Activated CD4-positive, alpha-beta memory T cell treated with anti-CD3 and anti-CD28 coated beads, Interleukin-2, amount 10 ng/mL, durations not matched to agents 7 days and 5 days (primary cell): ENCODE measurements at regions not wholly inside any gene's neighbourhood (a gene's known extent, or its start where the extent isn't known, plus 50 kb on each side); places are given as distances from the start of the nearest gene placed in this dataset.

Source experiments
- CTCF ChIA-PET: fragments of 350-600 bp; sonication (Branson Sonifier 250); formaldehyde crosslinking; loops from one replicate; lab custom pipeline; 2021; ENCODE audit warnings: antibody characterized with exemption, inconsistent platforms; lab: Charles Lee
- POLR2A ChIA-PET: fragments of 350-600 bp; sonication (Branson Sonifier 250); formaldehyde crosslinking; loops from one replicate; lab custom pipeline; 2021; ENCODE audit warnings: antibody characterized with exemption; lab: Charles Lee
- DNase-seq: peaks from one replicate; pipeline ENCODE4 v3.0.0-alpha.2; 2020
- H3K27ac Mint-ChIP-seq: one replicate; pipeline ENCODE4 v1.8.0; 2021; ENCODE audit warnings: mild to moderate bottlenecking, mixed read lengths
- H3K27me3 Mint-ChIP-seq: one replicate; pipeline ENCODE4 v1.8.0; 2021; ENCODE audit warnings: mixed read lengths
- H3K36me3 Mint-ChIP-seq: one replicate; pipeline ENCODE4 v1.8.0; 2021; ENCODE audit warnings: low read depth, mixed read lengths
- H3K4me1 Mint-ChIP-seq: one replicate; pipeline ENCODE4 v1.8.0; 2021; ENCODE audit warnings: mixed read lengths
- H3K4me3 Mint-ChIP-seq: one replicate; pipeline ENCODE4 v1.8.0; 2021; ENCODE audit warnings: mild to moderate bottlenecking, mixed read lengths
- H3K9me3 Mint-ChIP-seq: one replicate; pipeline ENCODE4 v1.8.0; 2021; ENCODE audit warnings: mixed read lengths

DNA sequence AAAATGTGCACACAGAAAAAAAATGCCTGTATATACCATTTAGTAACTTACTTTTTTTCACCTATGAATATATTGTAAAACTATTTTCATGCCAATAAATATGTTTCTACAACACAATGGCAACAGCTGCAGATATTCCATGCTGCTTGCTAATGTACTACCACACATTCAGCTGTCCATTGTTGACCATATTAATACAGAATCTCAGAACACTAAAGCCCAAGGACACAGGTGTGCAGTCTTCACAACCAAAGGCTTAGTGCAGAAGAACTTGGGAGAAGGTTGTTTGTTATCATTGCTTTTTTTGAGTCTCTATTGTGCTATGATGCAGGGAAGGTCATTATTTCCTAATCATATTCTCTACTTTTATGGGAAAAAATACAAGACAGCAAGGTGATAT, 79.6 kb downstream of the DIPK2A start:
- no peaks in the 10 kb centered on the region for H3K36me3 Mint-ChIP-seq

DNA sequence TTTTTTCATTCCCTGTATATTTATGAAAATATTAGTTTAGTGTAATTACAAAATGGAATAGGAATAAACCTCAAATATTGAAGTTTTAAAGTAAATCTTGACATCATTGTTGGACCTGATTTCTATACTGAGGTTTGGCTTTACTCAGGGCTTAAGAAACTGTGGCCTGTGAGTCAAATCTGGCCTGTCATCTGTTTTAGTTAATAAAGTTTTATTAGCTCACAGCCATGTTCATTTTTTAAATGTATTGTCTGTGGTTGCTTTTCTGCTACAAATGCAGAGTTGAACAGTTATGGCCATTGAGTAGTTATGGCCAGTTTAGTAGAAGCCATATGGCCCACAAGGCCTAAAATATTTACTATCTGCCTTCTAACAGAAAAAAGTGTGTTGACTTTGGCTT, 80.7 kb downstream of the DIPK2A start:
- DNase-seq: no peak
- H3K36me3 Mint-ChIP-seq: no peaks in the 10 kb centered on the region
- CTCF ChIA-PET: no interaction called here
- POLR2A ChIA-PET: no interaction called here
- no peaks in the 10 kb centered on the region for H3K4me1 Mint-ChIP-seq
- H3K27me3 Mint-ChIP-seq: no peaks in the 10 kb centered on the region
- no peak overlapping the region for H3K27ac Mint-ChIP-seq
- H3K4me3 Mint-ChIP-seq: no peak overlapping the region
- no peaks in the 10 kb centered on the region for H3K9me3 Mint-ChIP-seq

More for the DNA sequence above, 79.6 kb downstream of the DIPK2A start:
- POLR2A ChIA-PET: no interaction called here
- Mint-ChIP-seq H3K9me3 (no peaks in the 10 kb centered on the region), H3K27ac (no peak overlapping the region), H3K4me1 (no peaks in the 10 kb centered on the region), H3K4me3 (no peak overlapping the region), H3K27me3 (no peaks in the 10 kb centered on the region)
- CTCF ChIA-PET: no interaction called here
- no peak for DNase-seq

DNA sequence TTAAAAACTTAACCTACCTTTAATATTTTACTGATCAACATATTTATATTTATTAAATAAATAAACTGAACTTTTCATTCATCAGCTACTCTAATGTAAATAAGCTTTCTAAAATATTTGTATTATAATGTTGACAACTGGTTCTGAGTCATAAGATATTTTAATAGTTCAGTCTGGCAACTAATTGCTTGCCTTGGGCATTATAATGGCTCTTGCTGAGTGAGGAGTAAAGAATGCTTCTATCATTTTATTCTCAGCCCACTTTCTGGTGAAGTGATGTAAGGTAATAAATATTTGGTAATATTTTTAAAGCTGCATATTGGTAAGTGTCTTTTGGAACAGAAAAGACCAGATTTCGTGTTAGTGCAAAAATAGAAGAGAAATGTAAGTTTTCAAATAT, 81.5 kb downstream of the DIPK2A start:
- ChIA-PET POLR2A (no interaction called here), CTCF (no interaction called here)
- no peaks in the 10 kb centered on the region for H3K27me3 Mint-ChIP-seq
- H3K4me1 Mint-ChIP-seq: no peaks in the 10 kb centered on the region
- no peak for DNase-seq
- no peak overlapping the region for H3K27ac Mint-ChIP-seq
- H3K4me3 Mint-ChIP-seq: no peak overlapping the region
- H3K36me3 Mint-ChIP-seq: no peaks in the 10 kb centered on the region
- no peaks in the 10 kb centered on the region for H3K9me3 Mint-ChIP-seq

DNA sequence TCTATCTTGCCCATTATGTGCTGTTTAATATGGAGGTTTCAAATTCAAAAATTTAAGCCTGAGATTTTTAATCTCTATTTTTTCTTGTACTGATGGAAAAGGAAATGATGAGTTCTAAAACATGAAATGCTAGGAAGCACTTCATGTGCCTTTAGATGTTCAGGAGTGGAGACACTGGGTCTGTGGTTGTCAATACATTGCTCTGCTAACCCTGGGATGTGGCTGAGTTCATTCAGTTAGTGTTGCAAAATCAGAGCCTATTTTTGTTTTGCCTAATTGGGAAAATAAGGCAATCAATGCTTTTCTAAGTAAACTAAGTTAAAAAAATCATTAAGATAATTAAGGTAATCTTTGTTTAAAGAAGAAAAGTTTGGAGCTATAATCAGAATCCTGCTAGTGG, 83.1 kb downstream of the DIPK2A start:
- no peak overlapping the region for H3K27ac Mint-ChIP-seq
- H3K27me3 Mint-ChIP-seq: no peaks in the 10 kb centered on the region
- no peaks in the 10 kb centered on the region for H3K36me3 Mint-ChIP-seq
- no peaks in the 10 kb centered on the region for H3K9me3 Mint-ChIP-seq
- DNase-seq: no peak
- no peaks in the 10 kb centered on the region for H3K4me1 Mint-ChIP-seq
- ChIA-PET POLR2A (no interaction called here), CTCF (no interaction called here)
- H3K4me3 Mint-ChIP-seq: no peak overlapping the region

DNA sequence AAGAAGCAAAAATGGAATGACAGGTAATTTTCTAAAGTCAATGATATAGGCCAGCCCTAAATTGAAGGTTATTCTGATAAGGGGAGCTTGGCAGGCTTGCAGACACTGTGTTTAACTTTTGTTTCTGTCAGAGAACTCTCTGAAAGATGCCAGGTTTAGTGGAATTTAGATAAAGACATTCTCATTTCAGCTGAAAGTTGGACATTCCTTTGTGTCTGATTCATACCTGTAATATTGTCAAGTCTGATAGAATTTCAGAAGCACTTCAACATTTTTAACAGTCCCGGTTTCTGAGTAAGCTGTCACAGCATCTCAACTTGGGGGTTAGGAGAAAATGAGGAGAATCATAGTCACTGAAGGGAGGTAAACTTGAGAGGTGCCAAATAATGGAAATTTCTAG, 84.0 kb downstream of the DIPK2A start:
- no peaks in the 10 kb centered on the region for H3K36me3 Mint-ChIP-seq

DNA sequence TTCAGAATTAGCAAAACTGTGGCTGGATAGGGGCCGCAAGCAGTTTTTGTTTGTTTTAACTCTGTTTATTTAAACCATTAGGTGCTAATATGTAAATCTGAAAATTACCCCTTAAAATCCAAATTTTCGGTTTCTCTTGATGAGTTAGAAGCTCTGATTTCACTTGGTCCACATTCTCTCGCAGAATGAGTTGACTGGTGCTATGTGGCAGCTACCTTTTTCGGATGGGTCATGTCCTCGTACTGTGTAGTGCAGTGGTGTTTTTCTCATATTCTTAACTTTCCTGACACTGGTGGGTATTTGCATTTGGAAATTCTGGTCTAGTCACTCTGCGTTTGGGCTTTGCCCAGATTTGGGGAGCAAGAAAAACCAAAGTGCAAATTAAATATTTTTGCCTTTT, 87.1 kb downstream of the DIPK2A start:
- no peak overlapping the region for H3K4me3 Mint-ChIP-seq
- no peaks in the 10 kb centered on the region for H3K4me1 Mint-ChIP-seq
- DNase-seq: no peak
- H3K9me3 Mint-ChIP-seq: no peaks in the 10 kb centered on the region
- no peaks in the 10 kb centered on the region for H3K36me3 Mint-ChIP-seq
- H3K27ac Mint-ChIP-seq: no peak overlapping the region
- ChIA-PET POLR2A (no interaction called here), CTCF (no interaction called here)
- no peaks in the 10 kb centered on the region for H3K27me3 Mint-ChIP-seq

More for the DNA sequence above, 84.0 kb downstream of the DIPK2A start:
- Mint-ChIP-seq H3K27me3 (no peaks in the 10 kb centered on the region), H3K27ac (no peak overlapping the region), H3K4me3 (no peak overlapping the region), H3K4me1 (no peaks in the 10 kb centered on the region), H3K9me3 (no peaks in the 10 kb centered on the region)
- ChIA-PET CTCF (no interaction called here), POLR2A (no interaction called here)
- DNase-seq: no peak

DNA sequence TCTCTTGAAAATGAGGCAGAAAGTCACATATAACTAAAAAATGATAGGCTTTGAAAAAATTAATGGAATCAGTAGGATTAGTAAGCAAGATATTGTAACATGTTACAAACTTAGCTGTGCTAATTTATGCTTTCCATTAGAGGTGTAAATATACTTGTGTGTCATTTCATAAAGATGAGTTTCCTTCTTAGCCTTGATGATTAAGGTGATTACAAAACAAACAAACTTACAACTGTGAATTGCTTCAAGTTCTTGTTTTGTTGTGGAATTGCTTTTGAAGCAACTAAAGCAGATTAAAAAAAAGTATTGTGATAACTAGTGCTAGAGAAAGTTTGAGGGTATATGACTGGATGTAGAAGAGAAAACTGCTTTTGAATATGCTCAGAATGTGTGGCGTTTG, 87.9 kb downstream of the DIPK2A start:
- H3K27me3 Mint-ChIP-seq: no peaks in the 10 kb centered on the region

DNA sequence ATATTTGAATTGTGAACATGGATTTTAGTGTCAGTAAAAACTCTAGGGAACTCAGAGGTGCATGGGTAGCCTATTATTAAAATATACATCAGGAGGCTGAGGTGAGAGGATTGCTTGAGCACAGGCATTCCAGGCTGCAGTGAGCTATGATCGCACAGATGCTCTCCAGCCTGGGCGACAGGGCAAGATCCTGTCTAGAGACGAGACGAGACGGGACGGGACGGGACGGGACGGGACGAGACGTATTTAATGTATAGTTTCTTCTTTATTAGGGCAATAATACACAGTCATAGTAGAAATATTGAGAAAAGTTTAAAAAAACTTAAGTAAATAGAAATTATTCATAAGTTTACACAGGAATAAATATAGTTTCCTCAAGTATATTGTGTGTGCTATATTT, 89.3 kb downstream of the DIPK2A start:
- ChIA-PET CTCF (no interaction called here), POLR2A (no interaction called here)
- H3K27ac Mint-ChIP-seq: no peak overlapping the region
- no peak overlapping the region for H3K4me3 Mint-ChIP-seq
- no peak for DNase-seq
- H3K4me1 Mint-ChIP-seq: no peaks in the 10 kb centered on the region
- no peaks in the 10 kb centered on the region for H3K36me3 Mint-ChIP-seq
- H3K9me3 Mint-ChIP-seq: no peaks in the 10 kb centered on the region
- H3K27me3 Mint-ChIP-seq: no peaks in the 10 kb centered on the region

More for the DNA sequence above, 87.9 kb downstream of the DIPK2A start:
- ChIA-PET POLR2A (no interaction called here), CTCF (no interaction called here)
- H3K27ac Mint-ChIP-seq: no peak overlapping the region
- no peak overlapping the region for H3K4me3 Mint-ChIP-seq
- no peaks in the 10 kb centered on the region for H3K36me3 Mint-ChIP-seq
- H3K4me1 Mint-ChIP-seq: no peaks in the 10 kb centered on the region
- H3K9me3 Mint-ChIP-seq: no peaks in the 10 kb centered on the region
- no peak for DNase-seq

DNA sequence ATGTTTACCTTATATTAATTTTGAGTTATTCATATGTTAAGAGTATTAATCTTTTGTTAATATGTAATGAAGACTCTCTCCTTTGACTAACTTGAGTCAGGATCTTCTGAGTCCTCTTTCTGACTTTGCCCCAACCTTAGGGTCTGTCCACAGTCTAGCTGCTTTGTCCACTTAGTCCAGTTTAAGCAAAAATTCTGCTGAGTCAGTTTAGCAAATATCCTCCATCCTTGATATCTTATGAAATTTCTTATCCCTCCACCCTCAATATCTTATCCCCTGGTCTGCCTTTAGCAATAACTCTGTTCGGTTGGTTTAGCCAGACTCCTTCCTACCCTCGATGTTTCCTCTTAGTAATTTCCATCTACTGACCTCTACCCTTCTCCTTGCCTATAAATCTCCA, 91.7 kb downstream of the DIPK2A start:
- no peaks in the 10 kb centered on the region for H3K4me1 Mint-ChIP-seq
- H3K27me3 Mint-ChIP-seq: no peaks in the 10 kb centered on the region
- DNase-seq: no peak
- ChIA-PET POLR2A (no interaction called here), CTCF (no interaction called here)
- H3K4me3 Mint-ChIP-seq: no peak overlapping the region
- no peaks in the 10 kb centered on the region for H3K36me3 Mint-ChIP-seq
- H3K27ac Mint-ChIP-seq: no peak overlapping the region
- H3K9me3 Mint-ChIP-seq: no peaks in the 10 kb centered on the region

DNA sequence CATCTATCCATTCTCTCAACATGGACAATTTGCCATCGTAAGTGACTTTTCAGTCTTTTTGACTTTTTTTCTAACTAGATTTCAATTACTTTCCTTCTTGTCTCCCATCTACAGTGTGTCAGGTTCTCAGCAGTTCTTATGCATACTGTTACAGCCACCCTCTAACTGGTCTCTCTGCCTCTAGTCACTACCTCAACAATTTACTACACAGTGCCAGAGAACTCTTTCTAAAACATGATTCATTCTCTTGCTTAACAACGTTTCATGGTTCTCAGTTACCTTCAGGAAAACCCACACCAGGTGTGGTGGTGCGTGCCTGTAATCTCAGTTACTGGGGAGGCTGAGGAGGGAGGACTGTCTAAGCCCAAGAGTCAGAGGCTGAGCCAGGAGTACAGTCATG, 95.4 kb downstream of the DIPK2A start:
- Mint-ChIP-seq H3K27ac (no peak overlapping the region), H3K9me3 (no peaks in the 10 kb centered on the region), H3K36me3 (no peaks in the 10 kb centered on the region), H3K27me3 (no peaks in the 10 kb centered on the region), H3K4me1 (no peaks in the 10 kb centered on the region), H3K4me3 (no peak overlapping the region)
- CTCF ChIA-PET: no interaction called here
- no peak for DNase-seq
- POLR2A ChIA-PET: no interaction called here

DNA sequence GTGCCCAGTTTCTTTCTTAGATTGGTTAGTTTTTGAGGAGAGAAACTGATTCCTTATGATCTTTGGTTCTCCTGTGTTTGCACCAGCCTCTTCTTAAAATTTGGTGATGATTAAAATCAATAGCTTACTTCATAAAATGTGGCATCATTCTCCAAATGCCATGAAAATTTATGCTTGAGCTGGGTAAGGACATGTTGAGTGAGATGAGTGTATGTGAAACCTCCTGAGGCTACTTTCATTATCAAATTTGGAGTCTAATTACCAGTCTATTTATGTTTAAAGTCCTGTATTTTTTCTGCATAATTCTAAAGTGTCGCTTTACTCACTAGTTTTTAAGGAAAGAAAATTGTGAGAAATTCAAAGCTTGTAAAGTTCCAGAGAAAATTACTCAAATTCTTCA, 102.1 kb downstream of the DIPK2A start:
- Mint-ChIP-seq H3K9me3 (no peaks in the 10 kb centered on the region), H3K36me3 (no peaks in the 10 kb centered on the region), H3K4me1 (no peaks in the 10 kb centered on the region), H3K27ac (peak overlapping the region; percentile 19), H3K4me3 (no peak overlapping the region), H3K27me3 (no peaks in the 10 kb centered on the region)
- ChIA-PET POLR2A (no interaction called here), CTCF (no interaction called here)
- no peak for DNase-seq

DNA sequence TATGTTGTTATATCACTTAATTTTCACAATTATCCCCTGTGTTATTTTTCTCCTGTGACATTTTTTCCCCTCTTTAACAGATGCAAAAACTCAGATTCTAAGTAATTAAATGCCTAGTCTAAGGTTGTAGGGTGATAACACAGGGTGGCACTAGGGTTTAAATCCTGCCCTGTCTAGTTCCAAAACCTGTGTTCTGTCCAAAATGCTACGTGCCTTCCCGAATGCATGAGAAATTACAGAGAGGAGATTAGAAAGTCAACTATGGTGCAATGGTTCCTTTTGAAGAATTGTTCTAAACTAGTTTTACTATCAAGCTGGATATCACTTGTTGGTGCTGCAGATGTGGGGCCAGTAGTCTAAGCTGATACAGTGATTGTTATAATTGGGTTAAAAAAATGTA, 108.0 kb downstream of the DIPK2A start:
- Mint-ChIP-seq H3K27ac (no peak overlapping the region), H3K9me3 (no peaks in the 10 kb centered on the region), H3K36me3 (no peaks in the 10 kb centered on the region), H3K27me3 (no peaks in the 10 kb centered on the region), H3K4me3 (no peak overlapping the region), H3K4me1 (no peaks in the 10 kb centered on the region)
- CTCF ChIA-PET: no interaction called here
- no peak for DNase-seq
- POLR2A ChIA-PET: no interaction called here

DNA sequence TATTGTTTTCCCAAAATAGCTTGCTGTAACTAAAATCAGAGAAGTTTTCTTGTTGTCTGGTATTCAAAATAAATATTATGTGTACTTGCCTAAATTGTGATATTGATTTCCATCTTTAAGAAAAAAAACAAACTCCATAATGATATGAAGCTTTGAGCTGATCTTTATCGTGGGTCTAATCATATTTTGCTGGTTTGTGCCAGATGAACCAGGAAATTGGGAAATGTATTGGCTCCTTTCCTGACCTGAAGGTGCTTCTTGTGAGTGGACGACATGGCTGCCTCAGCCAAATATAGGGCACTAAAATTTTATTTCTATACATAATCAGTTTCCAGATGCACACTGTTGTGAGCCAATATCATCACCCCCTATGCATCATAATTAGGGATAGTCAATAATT, 113.3 kb downstream of the DIPK2A start:
- DNase-seq: no peak
- no peak overlapping the region for H3K4me3 Mint-ChIP-seq
- no peaks in the 10 kb centered on the region for H3K36me3 Mint-ChIP-seq
- no peak overlapping the region for H3K27ac Mint-ChIP-seq
- no peaks in the 10 kb centered on the region for H3K4me1 Mint-ChIP-seq
- POLR2A ChIA-PET: no interaction called here
- H3K9me3 Mint-ChIP-seq: no peaks in the 10 kb centered on the region
- H3K27me3 Mint-ChIP-seq: no peaks in the 10 kb centered on the region
- CTCF ChIA-PET: no interaction called here

DNA sequence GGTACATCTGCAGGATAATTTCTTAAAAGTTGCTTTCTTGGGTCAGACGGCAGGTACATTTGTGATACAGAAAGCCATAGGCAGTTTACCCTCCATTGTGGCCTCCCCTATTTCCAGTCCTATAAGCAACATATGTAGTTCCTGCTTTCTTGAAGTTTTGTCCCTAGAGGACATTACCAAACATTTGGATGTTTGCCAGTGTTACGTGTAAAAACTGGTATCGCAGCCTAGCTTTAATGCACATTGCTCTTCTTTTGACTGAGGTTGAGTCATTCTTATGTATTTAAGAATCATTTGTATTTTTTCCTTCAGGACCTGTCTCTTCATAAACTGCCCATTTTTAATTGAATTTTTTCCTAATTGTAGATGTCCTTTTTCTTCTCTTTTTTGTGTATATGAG, 114.3 kb downstream of the DIPK2A start:
- Mint-ChIP-seq H3K9me3 (no peaks in the 10 kb centered on the region), H3K36me3 (no peaks in the 10 kb centered on the region), H3K4me3 (no peak overlapping the region), H3K27me3 (no peaks in the 10 kb centered on the region), H3K27ac (no peak overlapping the region), H3K4me1 (no peaks in the 10 kb centered on the region)
- POLR2A ChIA-PET: no interaction called here
- no peak for DNase-seq
- CTCF ChIA-PET: no interaction called here

DNA sequence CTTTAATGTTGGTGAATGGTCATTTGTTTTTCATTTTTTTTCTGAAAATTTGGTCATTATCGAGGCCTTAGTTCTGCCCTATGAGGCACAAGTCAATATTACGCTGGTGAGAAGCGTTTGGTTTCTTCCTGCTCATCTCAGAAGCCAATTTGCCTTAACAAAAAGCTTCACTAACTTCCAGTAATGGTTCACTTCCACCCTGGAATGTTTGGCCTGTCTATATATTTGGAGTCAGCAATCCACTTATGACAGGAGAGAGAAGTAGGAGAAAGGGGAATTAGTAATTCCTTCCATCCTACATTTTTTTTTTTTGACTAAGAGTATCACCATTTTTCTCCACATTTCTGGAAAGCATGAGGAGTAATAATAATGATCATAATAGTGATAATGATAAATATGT, 124.4 kb downstream of the DIPK2A start:
- no peaks in the 10 kb centered on the region for H3K36me3 Mint-ChIP-seq
- CTCF ChIA-PET: no interaction called here
- H3K27ac Mint-ChIP-seq: no peak overlapping the region

More for the DNA sequence above, 124.4 kb downstream of the DIPK2A start:
- H3K4me1 Mint-ChIP-seq: no peaks in the 10 kb centered on the region
- no peaks in the 10 kb centered on the region for H3K9me3 Mint-ChIP-seq
- POLR2A ChIA-PET: no interaction called here
- H3K27me3 Mint-ChIP-seq: no peaks in the 10 kb centered on the region
- DNase-seq: no peak
- H3K4me3 Mint-ChIP-seq: no peak overlapping the region
